GM12873 (cell line): ENCODE measurements at regions not wholly inside any gene's neighbourhood (a gene's known extent, or its start where the extent isn't known, plus 50 kb on each side); places are given as distances from the start of the nearest gene placed in this dataset.

ENCODE experiments used
- TF ChIP-seq, protein P1 (sequence below): IDR thresholded peaks from 2 replicates; pipeline ENCODE4 v1.5.1; 2012; ENCODE audit warnings: low read depth, mild to moderate bottlenecking, moderate library complexity, low read length, control low read depth; ENCODE audit not compliant: insufficient read depth; ENCODE audit errors: missing control alignments

DNA sequence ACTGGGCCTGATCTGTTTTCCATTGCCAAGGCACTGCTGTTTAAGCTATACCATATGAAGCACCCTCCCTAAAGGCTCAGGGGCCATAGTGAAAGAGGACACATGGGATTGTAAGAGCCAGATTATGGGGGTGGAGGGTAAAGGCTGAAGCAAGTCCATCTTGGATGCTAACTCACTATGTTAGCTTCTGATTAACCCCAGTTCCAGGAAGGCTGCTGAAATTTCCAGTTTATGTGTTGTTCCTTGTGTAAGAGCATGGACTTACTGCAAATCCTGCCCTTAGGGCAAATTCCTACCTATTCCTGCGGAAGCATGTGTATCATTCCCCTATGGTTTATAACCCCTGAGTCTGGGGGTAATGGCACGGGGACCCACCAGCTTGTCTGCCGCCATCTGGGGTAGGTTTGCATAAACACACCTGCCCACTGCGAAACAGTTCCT lies 91.8 kb upstream of the SERBP1 start:
- TF ChIP-seq, protein P1, sequence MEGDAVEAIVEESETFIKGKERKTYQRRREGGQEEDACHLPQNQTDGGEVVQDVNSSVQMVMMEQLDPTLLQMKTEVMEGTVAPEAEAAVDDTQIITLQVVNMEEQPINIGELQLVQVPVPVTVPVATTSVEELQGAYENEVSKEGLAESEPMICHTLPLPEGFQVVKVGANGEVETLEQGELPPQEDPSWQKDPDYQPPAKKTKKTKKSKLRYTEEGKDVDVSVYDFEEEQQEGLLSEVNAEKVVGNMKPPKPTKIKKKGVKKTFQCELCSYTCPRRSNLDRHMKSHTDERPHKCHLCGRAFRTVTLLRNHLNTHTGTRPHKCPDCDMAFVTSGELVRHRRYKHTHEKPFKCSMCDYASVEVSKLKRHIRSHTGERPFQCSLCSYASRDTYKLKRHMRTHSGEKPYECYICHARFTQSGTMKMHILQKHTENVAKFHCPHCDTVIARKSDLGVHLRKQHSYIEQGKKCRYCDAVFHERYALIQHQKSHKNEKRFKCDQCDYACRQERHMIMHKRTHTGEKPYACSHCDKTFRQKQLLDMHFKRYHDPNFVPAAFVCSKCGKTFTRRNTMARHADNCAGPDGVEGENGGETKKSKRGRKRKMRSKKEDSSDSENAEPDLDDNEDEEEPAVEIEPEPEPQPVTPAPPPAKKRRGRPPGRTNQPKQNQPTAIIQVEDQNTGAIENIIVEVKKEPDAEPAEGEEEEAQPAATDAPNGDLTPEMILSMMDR, result no peak

DNA sequence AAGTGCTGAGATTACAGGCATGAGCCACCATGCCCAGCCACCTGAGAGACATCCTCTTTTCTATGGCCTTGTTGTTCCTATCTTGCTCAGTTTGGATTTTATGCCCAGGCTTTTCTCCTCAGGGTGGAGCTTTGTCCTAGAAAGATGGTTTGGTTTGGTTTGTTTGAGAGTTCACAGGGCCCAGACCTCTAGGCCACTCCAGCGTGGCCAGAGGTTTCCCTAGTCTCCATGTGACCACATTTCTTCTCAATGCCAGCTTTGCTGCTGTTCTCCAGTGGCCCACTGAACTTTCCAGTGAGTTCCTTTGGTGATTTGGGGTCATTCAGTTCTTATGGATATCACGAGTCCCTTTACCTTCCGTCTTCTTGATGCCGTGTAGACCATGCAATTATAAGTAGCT lies 92.6 kb upstream of the SERBP1 start:
- TF ChIP-seq, protein P1, result no peak

DNA sequence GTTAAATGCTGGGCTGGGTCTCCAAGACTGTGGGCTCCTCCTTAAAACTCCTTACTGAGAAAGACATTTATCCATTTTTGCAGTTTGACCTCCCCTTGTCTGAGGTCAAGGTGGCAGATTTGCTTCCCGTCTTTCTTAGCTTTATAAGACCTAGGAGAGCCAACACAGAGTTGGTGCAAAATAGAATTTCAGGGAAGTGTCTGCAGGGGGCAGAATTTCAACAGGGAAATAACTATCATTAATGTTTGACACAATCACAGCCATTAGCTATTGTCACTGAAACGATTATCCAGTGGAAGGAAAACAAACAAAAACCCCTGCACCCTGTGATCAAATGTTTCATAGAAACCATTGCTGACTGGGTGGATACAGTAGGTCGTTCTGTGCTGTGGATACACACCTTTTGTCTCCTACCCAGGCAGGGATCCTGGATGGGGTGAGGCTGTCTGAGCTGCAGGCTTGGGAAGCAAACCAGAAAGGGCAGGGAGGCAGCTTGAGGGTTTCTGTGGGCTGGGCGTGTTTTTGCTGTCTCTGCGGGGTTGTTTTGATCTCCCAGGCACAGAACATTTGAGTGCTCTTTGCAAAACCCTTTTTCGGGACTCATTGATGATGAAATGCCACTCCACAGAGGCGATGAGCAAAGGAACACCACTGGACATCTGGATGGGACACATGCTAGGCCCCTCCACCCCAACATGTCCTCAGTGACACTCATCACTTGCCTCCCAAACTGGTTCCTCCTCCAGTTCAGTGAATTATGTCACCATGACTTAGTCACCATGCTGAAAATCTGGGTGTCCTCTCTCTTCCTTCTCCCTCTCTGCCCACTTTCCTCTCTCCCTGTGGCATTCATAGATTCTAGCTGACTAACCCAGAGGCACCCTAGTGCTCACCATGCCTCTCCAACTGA lies 94.2 kb upstream of the SERBP1 start:
- TF ChIP-seq, protein P1, result no peak

DNA sequence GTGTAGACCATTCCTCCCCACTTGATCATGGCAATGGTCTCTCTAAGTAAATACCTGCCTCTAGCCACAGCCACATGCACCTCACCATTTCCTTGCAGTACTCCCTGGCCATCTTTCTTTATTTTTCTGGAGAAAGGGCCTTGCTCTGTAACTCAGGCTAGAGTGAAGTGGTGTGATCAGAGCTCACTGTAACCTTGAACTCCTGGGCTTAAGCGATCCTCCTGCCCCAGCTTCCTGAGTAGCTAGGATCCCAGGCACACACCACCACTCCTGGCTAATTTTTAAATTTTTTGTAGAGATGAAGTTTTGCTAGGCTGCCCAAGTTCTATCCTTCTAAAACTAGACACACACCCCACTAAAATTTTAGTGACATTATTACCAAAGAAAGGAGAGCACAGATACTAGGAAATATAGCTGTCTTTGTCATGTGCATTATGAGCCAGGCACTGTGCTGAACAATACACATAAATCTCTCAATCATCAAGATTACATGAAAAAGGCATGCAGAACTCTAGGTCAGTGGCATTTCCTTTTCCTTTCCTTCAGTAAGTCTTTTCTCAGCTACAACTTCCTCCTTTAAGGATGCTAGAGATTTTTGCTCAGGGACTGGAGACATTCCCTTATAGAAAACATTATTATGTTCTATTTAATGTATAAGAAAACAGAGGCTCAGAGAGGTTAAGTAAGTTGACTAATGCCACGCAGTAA lies 95.0 kb upstream of the SERBP1 start:
- TF ChIP-seq, protein P1, result no peak

DNA sequence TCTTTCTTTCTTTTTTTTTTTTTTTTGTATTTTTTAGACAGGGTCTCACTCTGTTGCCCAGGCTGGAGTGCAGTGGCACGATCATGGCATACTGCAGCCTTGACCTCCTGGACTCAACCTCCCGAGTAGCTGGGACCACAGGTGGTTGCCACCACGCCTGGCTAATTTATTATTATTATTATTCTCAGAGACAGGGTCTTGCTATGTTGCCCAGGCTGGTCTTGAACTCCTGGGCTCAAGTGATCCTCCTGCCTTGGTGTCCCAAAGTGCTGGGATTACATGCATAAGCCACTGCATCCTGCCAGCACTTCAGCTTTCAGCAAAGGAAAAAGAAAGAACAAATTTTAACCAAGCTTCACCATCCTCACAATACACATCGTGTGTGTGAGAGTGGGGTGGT lies 97.9 kb upstream of the SERBP1 start:
- TF ChIP-seq, protein P1, result no peak

DNA sequence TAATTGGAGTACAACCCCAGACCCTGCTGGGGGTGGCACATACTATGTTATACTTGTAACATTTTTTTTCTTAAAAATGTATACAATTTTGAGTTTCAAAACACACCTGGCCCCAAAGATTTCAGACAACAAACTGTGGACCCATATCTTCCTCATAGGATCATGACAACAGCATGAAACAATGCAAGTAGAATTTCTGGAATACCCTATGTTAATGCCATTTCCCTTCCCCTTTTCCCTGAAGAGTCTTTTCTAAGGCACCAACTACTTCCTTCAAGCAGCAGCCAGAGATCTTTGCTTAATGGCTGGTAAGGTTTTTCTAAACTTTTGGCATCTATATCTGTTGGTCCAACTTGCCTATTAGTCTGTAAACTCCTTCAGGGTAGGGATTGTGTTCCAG lies 99.9 kb upstream of the SERBP1 start:
- TF ChIP-seq, protein P1, result no peak
